HG02763 (cell line): ENCODE measurements at regions not wholly inside any gene's neighbourhood (a gene's known extent, or its start where the extent isn't known, plus 50 kb on each side); places are given as distances from the start of the nearest gene placed in this dataset.
"Not testable (repeated sequence)": the region's sequence is repeated elsewhere in the genome, so short reads cannot be mapped to it uniquely, and the experiment has no call there.

Experiments
- ATAC-seq: cut with Tn5 transposase; IDR thresholded peaks from one replicate; pipeline ENCODE4 v1.9.1; 2021; ENCODE audit warnings: mild to moderate bottlenecking, moderate library complexity; ENCODE audit not compliant: unreplicated experiment

- no peak for ATAC-seq
Observed at GRCh38 chr13:56335775-56336174, 804.9 kb upstream of the PRR20A start.

GRCh38 chr13:56338421-56338820, 802.3 kb upstream of the PRR20A start:
- no peak for ATAC-seq

- ATAC-seq = no peak
Observed at GRCh38 chr13:56347014-56347413, 793.7 kb upstream of the PRR20A start.

- ATAC-seq = no peak
Observed at GRCh38 chr13:56349866-56350265, 790.9 kb upstream of the PRR20A start.

- ATAC-seq = no peak
Observed at GRCh38 chr13:56351041-56351440, 789.7 kb upstream of the PRR20A start.

GRCh38 chr13:56352361-56352760, 788.4 kb upstream of the PRR20A start:
- ATAC-seq = no peak

- no peak for ATAC-seq
Observed at GRCh38 chr13:56352901-56353300, 787.8 kb upstream of the PRR20A start.

GRCh38 chr13:56356690-56357089, 784.0 kb upstream of the PRR20A start:
- ATAC-seq = no peak

GRCh38 chr13:56378566-56378965, 762.2 kb upstream of the PRR20A start:
- no peak for ATAC-seq

GRCh38 chr13:56393549-56393948, 747.2 kb upstream of the PRR20A start:
- no peak for ATAC-seq

- ATAC-seq = no peak
Observed at GRCh38 chr13:56396318-56396717, 744.4 kb upstream of the PRR20A start.

GRCh38 chr13:56400774-56401173, 739.9 kb upstream of the PRR20A start:
- ATAC-seq = no peak

GRCh38 chr13:56412856-56413255, 727.9 kb upstream of the PRR20A start:
- ATAC-seq = no peak

- ATAC-seq = no peak
Observed at GRCh38 chr13:56424246-56424645, 716.5 kb upstream of the PRR20A start.

GRCh38 chr13:56457535-56458190, 683.1 kb upstream of the PRR20A start:
- ATAC-seq = no peak

- ATAC-seq = no peak
Observed at GRCh38 chr13:56459286-56459685, 681.4 kb upstream of the PRR20A start.

- ATAC-seq = no peak
Observed at GRCh38 chr13:56501750-56502149, 639.0 kb upstream of the PRR20A start.

- no peak for ATAC-seq
Observed at GRCh38 chr13:56510836-56511235, 629.9 kb upstream of the PRR20A start.

- not testable (repeated sequence) for ATAC-seq
Observed at GRCh38 chr13:56512336-56512735, 628.4 kb upstream of the PRR20A start.

GRCh38 chr13:56515441-56515840, 625.3 kb upstream of the PRR20A start:
- ATAC-seq = no peak

GRCh38 chr13:56528040-56528790, 612.5 kb upstream of the PRR20A start:
- no peak for ATAC-seq

GRCh38 chr13:56530096-56530495, 610.6 kb upstream of the PRR20A start:
- no peak for ATAC-seq

- not testable (repeated sequence) for ATAC-seq
Observed at GRCh38 chr13:56547921-56548320, 592.8 kb upstream of the PRR20A start.
